HEK293 (cell line): ENCODE measurements at regions not wholly inside any gene's neighbourhood (a gene's known extent, or its start where the extent isn't known, plus 50 kb on each side); places are given as distances from the start of the nearest gene placed in this dataset.

ENCODE experiments used
- CTCF ChIA-PET: fragments of 350-600 bp; formaldehyde crosslinking; extraction: SDS; loops from one replicate; lab custom pipeline; 2021; ENCODE audit warnings: antibody characterized with exemption; lab: Yijun Ruan, JAX
- POLR2A ChIA-PET: fragments of 300-600 bp; formaldehyde crosslinking; extraction: SDS; loops from one replicate; lab custom pipeline; 2020; ENCODE audit warnings: antibody characterized with exemption, inconsistent platforms; lab: Yijun Ruan, JAX
- H3K27ac ChIP-seq: fragments of 200-500 bp; sonication (Bioruptor generic); 2 replicates; pipeline ENCODE4 v1.5.1; 2014; ENCODE audit warnings: low read depth, low read length, control low read depth, inconsistent platforms; ENCODE audit errors: extremely low read depth
- H3K36me3 ChIP-seq, 2 experiments: fragments of 200-500 bp in 1 of 2; sonication (Bioruptor generic) in 1 of 2; 1 replicate in 1 of 2; 2 replicates in 1 of 2; pipeline ENCODE4 v1.5.1; 2014 to 2017; ENCODE audit warnings: inconsistent platforms in 2 of 2, low read length in 2 of 2; ENCODE audit not compliant: control insufficient read depth in 2 of 2, insufficient read depth in 1 of 2
- H3K4me1 ChIP-seq: fragments of 200-500 bp; sonication (Bioruptor generic); 2 replicates; pipeline ENCODE4 v1.5.1; 2014; ENCODE audit warnings: mild to moderate bottlenecking, low read length, inconsistent platforms; ENCODE audit not compliant: control insufficient read depth, insufficient read depth
- H3K4me3 ChIP-seq: 2 replicates; pipeline ENCODE4 v1.5.1; 2011; ENCODE audit warnings: low read depth, mild to moderate bottlenecking, control low read depth, low read length, moderate library complexity
- H3K9me3 ChIP-seq: fragments of 200-500 bp; sonication (Bioruptor generic); 2 replicates; pipeline ENCODE4 v1.5.1; 2014; ENCODE audit warnings: low read depth, low read length, inconsistent platforms; ENCODE audit not compliant: control insufficient read depth, insufficient read depth
- BCL11B ChIP-seq: fragments of 450-650 bp; formaldehyde crosslinking; IDR thresholded peaks from 2 replicates; pipeline ENCODE4 v1.5.1; 2016; ENCODE audit warnings: low read depth, missing biosample characterization, missing genetic modification characterization
- HOXD13 ChIP-seq: sonication (generic); formaldehyde crosslinking; IDR thresholded peaks from 2 replicates; pipeline ENCODE4 v1.8.0; 2022; ENCODE audit warnings: missing genetic modification reagents, borderline replicate concordance
- KLF16 ChIP-seq: fragments of 450-650 bp; formaldehyde crosslinking; IDR thresholded peaks from 2 replicates; pipeline ENCODE4 v1.5.1; 2017; ENCODE audit warnings: missing biosample characterization, missing genetic modification characterization
- REPIN1 ChIP-seq: fragments of 450-650 bp; formaldehyde crosslinking; IDR thresholded peaks from 2 replicates; pipeline ENCODE4 v1.5.1; 2017; ENCODE audit warnings: missing biosample characterization, missing genetic modification characterization, low read depth
- ZBTB7A ChIP-seq: fragments of 450-650 bp; formaldehyde crosslinking; IDR thresholded peaks from 2 replicates; pipeline ENCODE4 v1.5.1; 2016; ENCODE audit warnings: low read depth, missing biosample characterization, missing genetic modification characterization
- ZNF140 ChIP-seq: fragments of 450-650 bp; formaldehyde crosslinking; IDR thresholded peaks from 2 replicates; pipeline ENCODE4 v1.5.1; 2016; ENCODE audit warnings: missing biosample characterization, missing genetic modification characterization
- ZNF335 ChIP-seq: fragments of 450-650 bp; formaldehyde crosslinking; conservative IDR thresholded peaks from 2 replicates; pipeline ENCODE4 v1.5.1; 2016; ENCODE audit warnings: missing biosample characterization, missing genetic modification characterization
- ZNF404 ChIP-seq: fragments of 450-650 bp; formaldehyde crosslinking; IDR thresholded peaks from 2 replicates; pipeline ENCODE4 v1.5.1; 2017; ENCODE audit warnings: missing biosample characterization, missing genetic modification characterization
- ZNF510 ChIP-seq: fragments of 450-650 bp; formaldehyde crosslinking; IDR thresholded peaks from 2 replicates; pipeline ENCODE4 v1.5.1; 2018; ENCODE audit warnings: mild to moderate bottlenecking, missing genetic modification characterization, missing biosample characterization; ENCODE audit not compliant: insufficient replicate concordance
- ZNF514 ChIP-seq: fragments of 450-650 bp; formaldehyde crosslinking; IDR thresholded peaks from 2 replicates; pipeline ENCODE4 v1.5.1; 2016; ENCODE audit warnings: missing biosample characterization, missing genetic modification characterization
- ZNF521 ChIP-seq: fragments of 450-650 bp; formaldehyde crosslinking; IDR thresholded peaks from 2 replicates; pipeline ENCODE4 v1.5.1; 2017; ENCODE audit warnings: missing biosample characterization, mild to moderate bottlenecking, missing genetic modification characterization
- ZNF549 ChIP-seq: fragments of 450-650 bp; IDR thresholded peaks from 2 replicates; pipeline ENCODE4 v1.5.1; 2018; ENCODE audit warnings: missing biosample characterization, missing genetic modification characterization, mild to moderate bottlenecking, inconsistent platforms, moderate library complexity
- ZNF571 ChIP-seq: fragments of 450-650 bp; formaldehyde crosslinking; IDR thresholded peaks from 2 replicates; pipeline ENCODE4 v1.5.0; 2017; ENCODE audit warnings: missing biosample characterization, missing genetic modification characterization
- TF ChIP-seq, protein P1 (sequence below): fragments of 450-650 bp; formaldehyde crosslinking; IDR thresholded peaks from 2 replicates; pipeline ENCODE4 v1.5.1; 2016; ENCODE audit warnings: missing biosample characterization, missing genetic modification characterization
- TF ChIP-seq, protein P2 (sequence below): fragments of 450-650 bp; formaldehyde crosslinking; IDR thresholded peaks from 2 replicates; pipeline ENCODE4 v1.5.1; 2016; ENCODE audit warnings: missing biosample characterization, missing genetic modification characterization
- TF ChIP-seq, protein P3 (sequence below): fragments of 450-650 bp; formaldehyde crosslinking; IDR thresholded peaks from 2 replicates; pipeline ENCODE4 v1.5.1; 2016; ENCODE audit warnings: missing biosample characterization, missing genetic modification characterization, borderline replicate concordance
- TF ChIP-seq, protein P4 (sequence below): fragments of 450-650 bp; formaldehyde crosslinking; IDR thresholded peaks from 2 replicates; pipeline ENCODE4 v1.5.1; 2016; ENCODE audit warnings: missing biosample characterization, missing genetic modification characterization, borderline replicate concordance

DNA sequence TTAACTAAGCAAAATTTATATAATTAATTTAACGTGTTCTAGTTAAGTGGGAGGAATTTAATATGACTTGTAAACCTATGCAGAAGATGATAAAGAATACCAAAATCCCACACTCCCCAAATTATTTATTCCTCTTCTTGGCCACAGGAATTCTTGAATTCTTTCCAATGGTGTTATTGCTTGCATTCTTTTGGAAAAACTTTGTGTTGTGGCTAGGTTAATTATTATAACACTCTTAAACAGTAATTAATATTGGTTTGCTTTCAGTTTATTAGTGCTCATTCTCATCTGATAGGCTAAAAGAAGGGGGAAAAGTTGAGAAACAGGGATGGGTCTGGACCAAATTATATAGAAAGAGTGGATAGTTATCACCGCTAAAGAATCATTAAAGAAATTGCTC lies 141.5 kb upstream of the PABPC4L start (continued):
- TF ChIP-seq ZNF521 (tag by site-specific recombination), result no peak
- no peak for TF ChIP-seq ZNF140
- no peak for TF ChIP-seq BCL11B (tag by site-specific recombination)
- no peak for TF ChIP-seq ZNF549
- no peak for TF ChIP-seq REPIN1 (tag by site-specific recombination)

DNA sequence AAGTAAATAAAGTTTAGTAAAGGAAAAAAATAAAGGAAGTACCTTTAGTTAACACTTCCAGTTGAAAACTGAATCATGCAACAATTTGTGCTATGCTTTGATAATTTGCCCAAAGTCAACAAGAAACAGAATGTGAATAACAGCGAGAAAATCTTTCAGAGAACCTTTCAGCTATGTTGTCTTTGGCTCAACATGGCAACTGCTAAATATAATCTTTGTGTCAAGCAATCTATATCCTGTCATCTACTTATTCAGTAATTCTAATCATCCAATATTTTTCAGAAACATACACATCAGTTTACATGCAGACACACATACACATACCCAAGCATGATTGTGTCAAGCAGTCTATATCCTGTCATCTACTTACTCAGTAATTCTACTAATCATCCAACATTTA lies 136.0 kb upstream of the PABPC4L start:
- Histone ChIP-seq H3K4me1 (no peaks in the 10 kb centered on the region), H3K27ac (no peak overlapping the region), H3K36me3 (no peaks in the 10 kb centered on the region), H3K9me3 (no peaks in the 10 kb centered on the region), H3K4me3 (no peak overlapping the region)
- ChIA-PET CTCF (no interaction called here), POLR2A (no interaction called here)
- TF ChIP-seq, protein P1, sequence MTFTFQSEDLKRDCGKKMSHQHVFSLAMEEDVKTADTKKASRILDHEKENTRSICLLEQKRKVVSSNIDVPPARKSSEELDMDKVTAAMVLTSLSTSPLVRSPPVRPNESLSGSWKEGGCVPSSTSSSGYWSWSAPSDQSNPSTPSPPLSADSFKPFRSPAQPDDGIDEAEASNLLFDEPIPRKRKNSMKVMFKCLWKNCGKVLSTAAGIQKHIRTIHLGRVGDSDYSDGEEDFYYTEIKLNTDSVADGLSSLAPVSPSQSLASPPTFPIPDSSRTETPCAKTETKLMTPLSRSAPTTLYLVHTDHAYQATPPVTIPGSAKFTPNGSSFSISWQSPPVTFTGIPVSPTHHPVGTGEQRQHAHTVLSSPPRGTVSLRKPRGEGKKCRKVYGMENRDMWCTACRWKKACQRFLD (tag by site-specific recombination), result no peak
- TF ChIP-seq ZBTB7A, result no peak
- TF ChIP-seq, protein P2, sequence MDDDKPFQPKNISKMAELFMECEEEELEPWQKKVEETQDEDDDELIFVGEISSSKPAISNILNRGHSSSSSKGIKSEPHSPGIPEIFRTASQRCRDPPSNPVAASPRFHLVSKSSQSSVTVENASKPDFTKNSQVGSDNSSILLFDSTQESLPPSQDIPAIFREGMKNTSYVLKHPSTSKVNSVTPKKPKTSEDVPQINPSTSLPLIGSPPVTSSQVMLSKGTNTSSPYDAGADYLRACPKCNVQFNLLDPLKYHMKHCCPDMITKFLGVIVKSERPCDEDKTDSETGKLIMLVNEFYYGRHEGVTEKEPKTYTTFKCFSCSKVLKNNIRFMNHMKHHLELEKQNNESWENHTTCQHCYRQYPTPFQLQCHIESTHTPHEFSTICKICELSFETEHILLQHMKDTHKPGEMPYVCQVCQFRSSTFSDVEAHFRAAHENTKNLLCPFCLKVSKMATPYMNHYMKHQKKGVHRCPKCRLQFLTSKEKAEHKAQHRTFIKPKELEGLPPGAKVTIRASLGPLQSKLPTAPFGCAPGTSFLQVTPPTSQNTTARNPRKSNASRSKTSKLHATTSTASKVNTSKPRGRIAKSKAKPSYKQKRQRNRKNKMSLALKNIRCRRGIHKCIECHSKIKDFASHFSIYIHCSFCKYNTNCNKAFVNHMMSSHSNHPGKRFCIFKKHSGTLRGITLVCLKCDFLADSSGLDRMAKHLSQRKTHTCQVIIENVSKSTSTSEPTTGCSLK, result no peak
- no peak for TF ChIP-seq HOXD13 (CRISPR knock-in tag)

DNA sequence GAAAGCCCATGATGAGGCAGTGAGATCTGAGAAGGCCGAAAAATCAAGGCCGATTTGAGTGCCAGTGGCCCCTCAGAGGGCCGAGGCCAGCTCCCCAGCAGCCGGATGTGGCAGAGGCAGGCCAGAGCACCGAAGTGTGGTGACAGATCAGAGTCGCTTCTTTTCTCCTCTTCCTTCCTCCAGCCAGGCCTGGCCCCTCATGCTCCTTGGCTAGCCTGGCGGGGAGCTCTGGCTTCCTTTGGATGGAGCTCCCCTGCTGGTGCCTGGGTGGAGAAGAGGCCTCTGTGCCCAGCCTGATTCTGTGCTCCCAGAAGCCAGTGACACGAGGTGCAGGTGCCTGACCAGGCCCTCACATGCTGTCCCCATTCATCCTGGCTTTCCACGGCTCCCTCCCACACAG lies 127.2 kb upstream of the PABPC4L start:
- H3K27ac ChIP-seq, result no peak overlapping the region
- CTCF ChIA-PET, result interaction anchor here (0.6 kb wide), 1 partner anchor 51 kb away, joined by 3 read pairs; no protein-coding TSS in a partner anchor

More for the DNA sequence above, 127.2 kb upstream of the PABPC4L start:
- POLR2A ChIA-PET, result no interaction called here
- no peaks in the 10 kb centered on the region for H3K36me3 ChIP-seq
- TF ChIP-seq REPIN1 (tag by site-specific recombination) (no peak), ZNF571 (no peak), ZNF510 (tag by site-specific recombination) (no peak), ZNF335 (tag by site-specific recombination) (no peak), ZNF514 (tag by site-specific recombination) (no peak), ZNF404 (no peak), KLF16 (tag by site-specific recombination) (no peak)
- TF ChIP-seq, protein P3, sequence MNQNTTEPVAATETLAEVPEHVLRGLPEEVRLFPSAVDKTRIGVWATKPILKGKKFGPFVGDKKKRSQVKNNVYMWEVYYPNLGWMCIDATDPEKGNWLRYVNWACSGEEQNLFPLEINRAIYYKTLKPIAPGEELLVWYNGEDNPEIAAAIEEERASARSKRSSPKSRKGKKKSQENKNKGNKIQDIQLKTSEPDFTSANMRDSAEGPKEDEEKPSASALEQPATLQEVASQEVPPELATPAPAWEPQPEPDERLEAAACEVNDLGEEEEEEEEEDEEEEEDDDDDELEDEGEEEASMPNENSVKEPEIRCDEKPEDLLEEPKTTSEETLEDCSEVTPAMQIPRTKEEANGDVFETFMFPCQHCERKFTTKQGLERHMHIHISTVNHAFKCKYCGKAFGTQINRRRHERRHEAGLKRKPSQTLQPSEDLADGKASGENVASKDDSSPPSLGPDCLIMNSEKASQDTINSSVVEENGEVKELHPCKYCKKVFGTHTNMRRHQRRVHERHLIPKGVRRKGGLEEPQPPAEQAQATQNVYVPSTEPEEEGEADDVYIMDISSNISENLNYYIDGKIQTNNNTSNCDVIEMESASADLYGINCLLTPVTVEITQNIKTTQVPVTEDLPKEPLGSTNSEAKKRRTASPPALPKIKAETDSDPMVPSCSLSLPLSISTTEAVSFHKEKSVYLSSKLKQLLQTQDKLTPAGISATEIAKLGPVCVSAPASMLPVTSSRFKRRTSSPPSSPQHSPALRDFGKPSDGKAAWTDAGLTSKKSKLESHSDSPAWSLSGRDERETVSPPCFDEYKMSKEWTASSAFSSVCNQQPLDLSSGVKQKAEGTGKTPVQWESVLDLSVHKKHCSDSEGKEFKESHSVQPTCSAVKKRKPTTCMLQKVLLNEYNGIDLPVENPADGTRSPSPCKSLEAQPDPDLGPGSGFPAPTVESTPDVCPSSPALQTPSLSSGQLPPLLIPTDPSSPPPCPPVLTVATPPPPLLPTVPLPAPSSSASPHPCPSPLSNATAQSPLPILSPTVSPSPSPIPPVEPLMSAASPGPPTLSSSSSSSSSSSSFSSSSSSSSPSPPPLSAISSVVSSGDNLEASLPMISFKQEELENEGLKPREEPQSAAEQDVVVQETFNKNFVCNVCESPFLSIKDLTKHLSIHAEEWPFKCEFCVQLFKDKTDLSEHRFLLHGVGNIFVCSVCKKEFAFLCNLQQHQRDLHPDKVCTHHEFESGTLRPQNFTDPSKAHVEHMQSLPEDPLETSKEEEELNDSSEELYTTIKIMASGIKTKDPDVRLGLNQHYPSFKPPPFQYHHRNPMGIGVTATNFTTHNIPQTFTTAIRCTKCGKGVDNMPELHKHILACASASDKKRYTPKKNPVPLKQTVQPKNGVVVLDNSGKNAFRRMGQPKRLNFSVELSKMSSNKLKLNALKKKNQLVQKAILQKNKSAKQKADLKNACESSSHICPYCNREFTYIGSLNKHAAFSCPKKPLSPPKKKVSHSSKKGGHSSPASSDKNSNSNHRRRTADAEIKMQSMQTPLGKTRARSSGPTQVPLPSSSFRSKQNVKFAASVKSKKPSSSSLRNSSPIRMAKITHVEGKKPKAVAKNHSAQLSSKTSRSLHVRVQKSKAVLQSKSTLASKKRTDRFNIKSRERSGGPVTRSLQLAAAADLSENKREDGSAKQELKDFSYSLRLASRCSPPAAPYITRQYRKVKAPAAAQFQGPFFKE (tag by site-specific recombination), result no peak
- TF ChIP-seq, protein P4, sequence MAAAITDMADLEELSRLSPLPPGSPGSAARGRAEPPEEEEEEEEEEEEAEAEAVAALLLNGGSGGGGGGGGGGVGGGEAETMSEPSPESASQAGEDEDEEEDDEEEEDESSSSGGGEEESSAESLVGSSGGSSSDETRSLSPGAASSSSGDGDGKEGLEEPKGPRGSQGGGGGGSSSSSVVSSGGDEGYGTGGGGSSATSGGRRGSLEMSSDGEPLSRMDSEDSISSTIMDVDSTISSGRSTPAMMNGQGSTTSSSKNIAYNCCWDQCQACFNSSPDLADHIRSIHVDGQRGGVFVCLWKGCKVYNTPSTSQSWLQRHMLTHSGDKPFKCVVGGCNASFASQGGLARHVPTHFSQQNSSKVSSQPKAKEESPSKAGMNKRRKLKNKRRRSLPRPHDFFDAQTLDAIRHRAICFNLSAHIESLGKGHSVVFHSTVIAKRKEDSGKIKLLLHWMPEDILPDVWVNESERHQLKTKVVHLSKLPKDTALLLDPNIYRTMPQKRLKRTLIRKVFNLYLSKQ, result no peak
- TF ChIP-seq, all 188 proteins: peak for 0
- no peaks in the 10 kb centered on the region for H3K4me1 ChIP-seq
- H3K4me3 ChIP-seq, result no peak overlapping the region
- H3K9me3 ChIP-seq, result no peaks in the 10 kb centered on the region
